ENCODE measurements at regions not wholly inside any gene's neighbourhood (a gene's known extent, or its start where the extent isn't known, plus 50 kb on each side); places are given as distances from the start of the nearest gene placed in this dataset.
A peak's percentile ranks its signal among the peaks of the same experiment; 100 is the strongest.

DNA sequence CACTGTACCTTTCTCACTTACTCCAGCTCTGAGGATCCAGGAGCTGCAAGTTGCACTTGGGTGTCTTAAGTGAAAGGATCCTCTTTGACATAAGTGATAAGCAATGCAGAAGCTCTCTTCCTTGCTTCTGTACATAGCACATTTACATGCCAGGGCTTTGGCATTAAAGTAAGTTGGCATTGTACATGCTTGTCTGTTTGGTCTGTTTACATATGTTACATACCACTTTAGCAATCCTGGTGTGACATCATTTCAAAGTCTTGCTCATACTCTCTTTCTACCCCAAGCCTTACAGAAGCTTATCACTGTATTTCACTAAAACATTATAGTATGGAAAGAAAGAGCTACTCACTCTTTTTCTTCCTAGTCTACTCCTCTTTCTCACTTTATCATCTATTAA lies 2548.3 kb downstream of the ARAP2 start:
- no peaks in the 10 kb centered on the region for H3K36me3 Mint-ChIP-seq (ENCODE audit: low read depth)
- DNase-seq: no peak
- peaks cover 2% of the 10 kb centered on the region for H3K27me3 Mint-ChIP-seq (ENCODE audit: insufficient read depth)
- H3K4me1 Mint-ChIP-seq (ENCODE audit: low read depth): peaks cover 8% of the 10 kb centered on the region; the same call in 1 of the 2 replicates
- H3K27ac Mint-ChIP-seq: no peak overlapping the region
- TF ChIP-seq, protein P1, sequence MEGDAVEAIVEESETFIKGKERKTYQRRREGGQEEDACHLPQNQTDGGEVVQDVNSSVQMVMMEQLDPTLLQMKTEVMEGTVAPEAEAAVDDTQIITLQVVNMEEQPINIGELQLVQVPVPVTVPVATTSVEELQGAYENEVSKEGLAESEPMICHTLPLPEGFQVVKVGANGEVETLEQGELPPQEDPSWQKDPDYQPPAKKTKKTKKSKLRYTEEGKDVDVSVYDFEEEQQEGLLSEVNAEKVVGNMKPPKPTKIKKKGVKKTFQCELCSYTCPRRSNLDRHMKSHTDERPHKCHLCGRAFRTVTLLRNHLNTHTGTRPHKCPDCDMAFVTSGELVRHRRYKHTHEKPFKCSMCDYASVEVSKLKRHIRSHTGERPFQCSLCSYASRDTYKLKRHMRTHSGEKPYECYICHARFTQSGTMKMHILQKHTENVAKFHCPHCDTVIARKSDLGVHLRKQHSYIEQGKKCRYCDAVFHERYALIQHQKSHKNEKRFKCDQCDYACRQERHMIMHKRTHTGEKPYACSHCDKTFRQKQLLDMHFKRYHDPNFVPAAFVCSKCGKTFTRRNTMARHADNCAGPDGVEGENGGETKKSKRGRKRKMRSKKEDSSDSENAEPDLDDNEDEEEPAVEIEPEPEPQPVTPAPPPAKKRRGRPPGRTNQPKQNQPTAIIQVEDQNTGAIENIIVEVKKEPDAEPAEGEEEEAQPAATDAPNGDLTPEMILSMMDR (IDR thresholded peaks at IDR 0.05): no peak
- no peak overlapping the region for H3K4me3 Mint-ChIP-seq
- peaks cover 15% of the 10 kb centered on the region for H3K9me3 Mint-ChIP-seq

DNA sequence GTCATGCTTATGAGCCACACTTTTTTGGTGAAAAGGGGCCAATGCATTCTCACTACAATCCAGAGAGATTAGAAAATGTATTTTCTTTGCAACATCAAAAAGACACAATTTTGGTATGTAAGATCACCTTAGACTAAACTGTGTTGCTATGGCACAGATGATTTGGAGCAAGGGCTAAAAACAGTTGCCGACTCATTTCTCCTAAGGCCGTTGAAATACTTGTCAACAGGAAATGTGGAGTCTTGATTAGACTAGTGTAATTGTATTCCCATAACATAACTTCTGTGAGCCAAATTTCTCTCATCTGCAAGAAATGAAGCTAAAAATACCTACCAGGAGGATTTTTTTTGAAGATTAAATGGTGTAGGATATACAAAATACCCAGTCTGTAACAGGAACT lies 2547.7 kb downstream of the ARAP2 start:
- Mint-ChIP-seq H3K4me3 (no peak overlapping the region), H3K9me3 (peaks cover 15% of the 10 kb centered on the region), H3K27ac (no peak overlapping the region), H3K36me3 (ENCODE audit: low read depth) (no peaks in the 10 kb centered on the region), H3K4me1 (ENCODE audit: low read depth) (peaks cover 8% of the 10 kb centered on the region; the same call in 1 of the 2 replicates), H3K27me3 (ENCODE audit: insufficient read depth) (peaks cover 2% of the 10 kb centered on the region)
- TF ChIP-seq, protein P1 (IDR thresholded peaks at IDR 0.05): no peak
- DNase-seq: no peak

DNA sequence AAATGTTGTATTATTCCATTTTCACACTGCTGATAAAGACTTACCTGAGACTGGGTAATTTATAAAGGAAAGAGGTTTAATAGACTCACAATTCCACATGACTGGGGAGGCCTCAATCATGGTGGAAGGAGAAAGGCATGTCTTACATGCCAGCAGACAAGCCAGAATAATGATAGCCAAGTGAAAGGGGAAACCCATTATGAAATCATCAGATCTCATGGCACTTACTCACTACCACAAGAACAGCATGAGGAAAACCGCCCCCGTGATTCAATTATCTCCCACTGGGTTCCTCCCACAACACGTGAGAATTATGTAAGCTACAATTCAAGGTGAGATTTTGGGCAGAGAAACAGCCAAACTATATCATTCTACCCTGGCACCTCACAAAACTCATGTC lies 2535.1 kb downstream of the ARAP2 start:
- Mint-ChIP-seq H3K4me3 (no peak overlapping the region), H3K9me3 (peaks cover 31% of the 10 kb centered on the region), H3K36me3 (ENCODE audit: low read depth) (peaks cover 13% of the 10 kb centered on the region; the same call in 1 of the 2 replicates), H3K4me1 (ENCODE audit: low read depth) (no peaks in the 10 kb centered on the region), H3K27ac (no peak overlapping the region), H3K27me3 (ENCODE audit: insufficient read depth) (peaks cover 7% of the 10 kb centered on the region)
- TF ChIP-seq, protein P1 (IDR thresholded peaks at IDR 0.05): no peak
- peak; percentile 4 for DNase-seq

DNA sequence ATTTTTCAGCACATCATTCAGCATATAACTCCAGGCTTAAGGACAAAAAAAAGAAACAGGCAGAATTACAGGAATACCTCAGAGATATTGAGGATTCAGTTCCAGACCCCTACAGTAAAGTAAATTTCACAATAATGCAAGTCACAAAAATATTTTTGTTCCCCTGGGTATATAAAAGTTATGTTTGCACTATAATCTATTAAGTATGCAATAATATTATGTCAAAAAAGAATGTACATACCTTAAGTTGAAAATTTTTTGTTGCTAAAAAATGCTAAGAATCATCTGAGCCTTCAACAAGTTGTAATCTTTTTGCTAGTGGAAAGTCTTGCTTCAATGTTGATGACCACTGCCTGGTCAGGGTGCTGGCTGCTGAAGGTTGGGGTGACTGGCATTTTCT lies 2532.5 kb downstream of the ARAP2 start:
- Mint-ChIP-seq H3K9me3 (peaks cover 21% of the 10 kb centered on the region), H3K27ac (no peak overlapping the region), H3K4me3 (no peak overlapping the region), H3K27me3 (ENCODE audit: insufficient read depth) (peaks cover 10% of the 10 kb centered on the region), H3K36me3 (ENCODE audit: low read depth) (peaks cover 13% of the 10 kb centered on the region; the same call in 1 of the 2 replicates), H3K4me1 (ENCODE audit: low read depth) (peaks cover 12% of the 10 kb centered on the region)
- TF ChIP-seq, protein P1 (IDR thresholded peaks at IDR 0.05): no peak
- DNase-seq: no peak

DNA sequence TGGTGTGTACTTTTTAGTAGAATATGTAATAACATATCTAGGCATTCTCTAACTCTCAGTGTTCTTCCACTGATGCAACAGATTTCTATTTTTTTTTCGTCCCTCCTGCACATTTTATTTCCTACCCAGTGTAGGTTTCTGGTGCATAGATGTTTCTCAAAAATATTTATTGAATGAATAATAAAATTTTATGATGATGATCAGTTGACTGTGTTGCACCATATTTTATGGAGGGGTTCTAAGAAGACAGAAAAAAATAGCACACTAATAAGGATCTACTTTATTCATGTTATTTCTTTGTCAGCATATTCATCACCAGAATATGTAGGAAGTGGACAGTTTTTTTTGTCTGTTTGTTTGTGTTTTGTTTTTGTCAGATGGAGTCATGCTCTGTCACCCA lies 2529.3 kb downstream of the ARAP2 start:
- Mint-ChIP-seq H3K9me3 (peaks cover 12% of the 10 kb centered on the region), H3K27ac (no peak overlapping the region), H3K36me3 (ENCODE audit: low read depth) (peaks cover 10% of the 10 kb centered on the region; the same call in 1 of the 2 replicates), H3K4me3 (no peak overlapping the region), H3K27me3 (ENCODE audit: insufficient read depth) (peaks cover 10% of the 10 kb centered on the region), H3K4me1 (ENCODE audit: low read depth) (peaks cover 12% of the 10 kb centered on the region)
- TF ChIP-seq, protein P1 (IDR thresholded peaks at IDR 0.05): no peak
- no peak for DNase-seq

Measured in HFFc6 (cell line).